IPS-18c (cell line): ENCODE measurements at regions not wholly inside any gene's neighbourhood (a gene's known extent, or its start where the extent isn't known, plus 50 kb on each side); places are given as distances from the start of the nearest gene placed in this dataset.

ENCODE experiments used
- H3K4me3 ChIP-seq: 2 replicates; pipeline ENCODE4 v1.7.0; 2013; ENCODE audit warnings: low read depth, mild to moderate bottlenecking, low read length, moderate library complexity; ENCODE audit not compliant: insufficient read depth
- H3K9me3 ChIP-seq: one replicate; pipeline ENCODE4 v1.6.1; 2013; ENCODE audit warnings: mild to moderate bottlenecking, low read length, moderate library complexity; ENCODE audit not compliant: control insufficient read depth, insufficient read depth

DNA sequence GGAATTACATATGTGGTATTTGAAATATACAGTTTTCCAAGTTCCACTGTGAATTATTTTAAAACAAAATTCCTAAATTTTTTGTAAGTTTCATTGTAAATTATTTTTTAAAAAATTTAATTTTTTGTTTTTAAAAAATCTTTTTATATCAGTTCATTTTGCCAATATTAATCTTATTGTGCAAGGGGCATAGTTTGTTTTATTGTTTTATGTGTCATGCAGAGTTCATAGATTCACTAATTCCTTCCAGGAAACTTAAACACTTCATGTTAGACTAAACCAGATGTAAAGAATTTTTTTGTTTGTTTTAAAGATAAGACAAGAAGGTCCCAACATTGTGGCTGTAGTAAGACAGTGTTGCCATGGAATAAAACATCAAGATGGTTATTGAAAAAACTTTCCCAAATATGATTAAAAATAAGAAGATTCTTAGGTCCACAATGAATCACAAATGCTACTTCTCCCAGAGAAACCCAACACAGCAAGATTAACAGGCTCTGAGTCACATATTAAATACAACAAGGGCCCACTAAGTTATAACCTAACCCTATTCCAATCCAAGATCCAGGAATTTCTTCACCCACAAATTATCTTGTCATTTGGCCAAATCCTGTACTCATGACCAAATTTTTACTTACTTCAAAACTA lies 464.7 kb upstream of the IGFBP3 start:
- H3K9me3 ChIP-seq: no peaks in the 10 kb centered on the region
- H3K4me3 ChIP-seq: no peak overlapping the region

- Histone ChIP-seq H3K9me3 (no peaks in the 10 kb centered on the region), H3K4me3 (no peak overlapping the region)
Measured at GRCh38 chr7:46383605-46384004, 462.5 kb upstream of the IGFBP3 start.

DNA sequence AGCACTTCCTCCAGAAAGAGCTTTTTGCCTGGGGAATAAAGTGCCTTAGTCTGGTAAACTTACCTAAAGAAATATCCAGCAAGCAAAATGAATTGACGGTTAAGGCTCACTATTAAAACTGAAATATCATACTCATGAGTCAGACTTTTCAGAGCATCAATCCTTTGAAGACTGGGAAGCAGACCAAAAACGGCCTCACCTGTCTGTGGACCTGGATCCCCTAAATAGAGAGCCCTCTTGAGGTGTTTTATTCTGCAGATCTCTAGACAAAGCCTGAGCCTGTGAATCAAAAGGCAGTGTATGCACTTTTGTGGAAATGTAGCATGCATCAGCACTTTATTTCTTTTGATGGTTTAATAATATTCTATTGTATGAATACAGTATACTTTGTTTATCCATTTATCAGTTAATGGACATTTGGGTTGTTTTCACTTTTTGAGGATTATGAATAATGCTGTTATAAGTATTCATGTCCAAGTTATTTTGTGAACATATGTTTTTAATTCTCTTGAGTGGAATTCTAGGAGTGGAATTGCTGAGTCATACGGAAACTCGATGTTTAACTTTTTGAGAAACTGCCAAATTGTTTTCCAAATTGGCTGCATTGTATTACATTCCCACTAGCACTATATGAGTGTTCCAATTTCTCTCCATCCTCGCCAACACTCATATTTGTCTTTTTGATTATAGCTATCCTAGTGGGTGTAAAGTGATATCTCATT lies 449.0 kb upstream of the IGFBP3 start:
- no peak overlapping the region for H3K4me3 ChIP-seq
- H3K9me3 ChIP-seq: no peaks in the 10 kb centered on the region

GRCh38 chr7:46368871-46369270 lies 447.8 kb upstream of the IGFBP3 start:
- Histone ChIP-seq H3K9me3 (no peaks in the 10 kb centered on the region), H3K4me3 (no peak overlapping the region)

DNA sequence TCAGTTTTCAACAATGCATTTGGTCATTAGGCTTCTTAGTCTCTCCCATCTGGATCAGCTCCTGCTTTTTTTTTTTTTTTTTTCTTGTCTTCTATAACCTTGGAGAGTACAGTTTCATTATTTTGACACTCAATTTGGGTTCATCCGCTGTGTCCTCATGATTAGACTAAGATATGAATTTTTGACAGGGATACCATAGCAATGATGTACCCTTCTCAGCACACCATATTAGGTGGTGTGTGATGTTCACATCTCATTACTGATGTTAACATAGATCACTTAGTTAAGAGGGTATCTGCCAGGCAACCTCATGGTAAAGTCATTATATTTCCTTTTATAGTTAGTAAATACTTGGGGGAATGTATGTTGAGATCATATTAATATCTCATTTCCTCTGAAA lies 445.5 kb upstream of the IGFBP3 start:
- no peak overlapping the region for H3K4me3 ChIP-seq
- H3K9me3 ChIP-seq: no peaks in the 10 kb centered on the region

DNA sequence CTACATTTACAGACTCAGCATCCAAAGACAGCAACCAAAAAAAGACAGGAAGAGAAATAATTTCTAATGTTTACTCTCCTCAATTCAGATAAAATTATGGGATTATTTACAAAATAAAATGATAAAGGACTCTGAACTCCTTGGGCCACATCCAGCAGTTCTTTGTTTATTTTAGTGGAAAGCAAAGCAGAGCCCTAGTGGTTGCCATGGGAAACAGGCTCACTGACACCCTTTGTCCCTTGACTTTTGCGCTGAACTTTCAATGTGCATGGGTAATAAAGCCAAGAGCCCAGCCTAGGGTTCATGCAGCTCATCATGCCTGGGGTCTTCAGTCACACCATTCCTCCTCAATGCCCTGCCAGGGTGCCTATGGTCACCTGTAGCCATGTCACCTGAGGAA lies 442.6 kb upstream of the IGFBP3 start:
- Histone ChIP-seq H3K9me3 (no peaks in the 10 kb centered on the region), H3K4me3 (no peak overlapping the region)

DNA sequence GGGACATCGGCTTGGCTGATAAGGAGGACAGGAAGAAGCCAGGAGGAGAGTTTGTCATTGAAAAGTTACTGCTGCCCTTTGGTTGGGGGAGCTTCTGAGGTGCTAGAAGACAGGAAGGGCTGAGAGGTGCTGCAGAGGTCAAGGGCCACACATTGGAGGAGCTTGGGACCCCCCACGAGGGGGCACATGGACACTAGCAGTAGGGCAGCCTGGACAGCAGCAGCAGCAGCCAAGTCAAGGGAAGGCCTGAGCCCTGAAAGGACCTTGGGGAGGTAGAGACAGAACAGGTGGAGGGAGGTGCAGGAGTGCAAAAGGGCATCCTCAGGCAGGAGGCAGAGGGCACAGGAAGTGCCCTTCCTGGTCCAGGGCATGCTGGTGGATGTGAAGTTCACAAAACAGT lies 439.7 kb upstream of the IGFBP3 start:
- Histone ChIP-seq H3K9me3 (no peaks in the 10 kb centered on the region), H3K4me3 (no peak overlapping the region)

GRCh38 chr7:46360296-46360695 lies 439.2 kb upstream of the IGFBP3 start:
- Histone ChIP-seq H3K4me3 (no peak overlapping the region), H3K9me3 (no peaks in the 10 kb centered on the region)

GRCh38 chr7:46357851-46358250 lies 436.8 kb upstream of the IGFBP3 start:
- H3K4me3 ChIP-seq: no peak overlapping the region

DNA sequence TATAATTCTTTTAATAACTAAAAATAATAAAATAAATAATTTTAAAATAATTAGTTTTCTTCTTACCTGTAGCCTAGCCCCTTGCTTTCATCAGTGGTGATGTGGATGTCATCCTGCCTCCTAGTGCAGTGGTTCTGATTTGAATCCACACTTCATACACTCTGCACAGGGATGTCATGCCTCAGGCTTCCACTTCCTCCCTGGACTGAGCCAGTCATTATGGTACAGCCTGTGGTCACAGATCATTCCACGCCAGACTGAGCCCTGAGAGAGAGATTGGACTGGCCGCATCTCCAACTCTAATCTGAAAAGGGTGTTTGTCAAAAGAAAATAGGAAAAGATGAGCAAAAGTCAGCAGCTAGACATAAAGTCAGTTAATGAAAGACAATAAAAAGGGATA lies 436.2 kb upstream of the IGFBP3 start:
- Histone ChIP-seq H3K9me3 (no peaks in the 10 kb centered on the region), H3K4me3 (no peak overlapping the region)

More at GRCh38 chr7:46357851-46358250, 436.8 kb upstream of the IGFBP3 start:
- H3K9me3 ChIP-seq: no peaks in the 10 kb centered on the region

DNA sequence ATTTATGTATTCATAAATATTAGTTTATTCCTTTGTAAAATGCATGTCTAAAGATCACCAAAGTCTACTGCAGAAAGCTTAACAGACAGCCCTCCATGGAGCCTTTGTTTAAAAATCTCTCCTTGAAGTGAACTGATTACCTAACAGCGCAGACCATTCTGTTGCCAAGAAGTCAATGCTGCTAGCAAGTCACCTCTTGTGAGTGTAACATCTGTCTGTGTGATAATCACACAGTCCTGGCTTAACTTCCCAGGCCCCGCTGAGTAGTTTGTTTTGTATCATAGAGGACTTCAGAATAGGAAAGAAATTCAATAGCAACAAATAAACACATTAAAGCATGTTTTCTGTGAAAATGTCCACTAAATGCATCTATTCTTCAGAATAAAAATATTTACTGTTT lies 435.3 kb upstream of the IGFBP3 start:
- Histone ChIP-seq H3K9me3 (no peaks in the 10 kb centered on the region), H3K4me3 (no peak overlapping the region)

GRCh38 chr7:46355331-46355730 lies 434.3 kb upstream of the IGFBP3 start:
- Histone ChIP-seq H3K4me3 (no peak overlapping the region), H3K9me3 (no peaks in the 10 kb centered on the region)

DNA sequence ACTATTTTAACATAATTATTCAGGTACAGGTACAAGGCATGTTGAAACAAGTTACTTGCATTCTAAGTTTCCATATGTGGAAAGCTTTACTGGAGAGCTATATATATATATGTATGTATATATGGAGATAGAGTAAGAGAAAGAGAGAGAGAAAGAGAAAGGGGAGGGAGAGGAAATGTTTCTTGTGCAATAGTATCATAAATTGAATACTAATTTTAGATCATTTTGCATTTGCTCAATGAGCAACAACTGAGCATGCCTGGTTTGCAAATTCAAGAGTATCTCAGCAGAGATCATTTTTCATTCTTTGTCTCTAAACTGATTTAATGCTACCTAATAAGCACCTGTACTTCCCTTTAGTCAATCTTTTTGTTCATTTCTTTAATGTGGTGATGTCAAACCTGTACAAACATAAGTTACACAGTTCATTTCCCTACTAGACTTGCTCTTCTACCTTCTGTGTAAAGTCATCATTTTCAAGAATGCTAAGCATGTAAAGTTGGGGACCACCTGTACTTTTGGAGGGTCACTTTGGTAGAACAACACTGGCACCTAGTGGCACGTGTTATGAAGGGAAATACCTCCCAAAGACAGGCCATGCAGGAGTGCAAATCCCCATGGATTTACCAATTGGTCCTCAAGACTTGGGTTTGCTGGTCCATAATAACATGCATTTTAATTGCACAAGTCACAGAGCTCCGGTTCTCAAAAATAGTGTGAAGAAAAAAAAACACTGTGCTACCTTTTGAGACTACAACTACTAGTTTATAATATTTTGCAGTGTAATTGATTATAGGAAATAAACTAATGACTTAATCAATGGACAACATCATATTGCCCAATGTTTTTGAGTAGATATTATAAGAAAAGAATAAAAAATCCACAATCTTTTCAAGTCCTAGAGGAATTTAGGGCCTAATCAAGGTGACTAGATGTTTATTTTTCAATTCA lies 431.2 kb upstream of the IGFBP3 start:
- Histone ChIP-seq H3K4me3 (no peak overlapping the region), H3K9me3 (no peaks in the 10 kb centered on the region)

DNA sequence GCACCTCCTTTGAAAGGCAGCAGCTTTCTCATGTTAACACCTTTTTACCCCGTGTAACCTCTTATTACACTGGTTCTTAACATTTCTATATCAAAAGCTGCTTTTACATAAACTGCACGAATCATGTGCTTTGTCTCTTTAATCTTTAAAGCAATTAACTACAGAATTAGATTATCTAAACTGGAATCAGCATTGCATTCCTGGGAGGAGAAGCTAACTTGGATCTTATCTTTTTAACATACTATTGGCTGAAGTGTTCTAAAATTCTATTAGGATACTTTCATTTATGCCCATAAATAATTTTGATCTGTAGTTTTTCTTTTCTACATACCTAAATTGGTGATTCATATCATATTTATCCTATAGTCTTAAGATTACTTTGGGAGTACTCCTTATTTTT lies 428.4 kb upstream of the IGFBP3 start:
- no peaks in the 10 kb centered on the region for H3K9me3 ChIP-seq
- H3K4me3 ChIP-seq: no peak overlapping the region

DNA sequence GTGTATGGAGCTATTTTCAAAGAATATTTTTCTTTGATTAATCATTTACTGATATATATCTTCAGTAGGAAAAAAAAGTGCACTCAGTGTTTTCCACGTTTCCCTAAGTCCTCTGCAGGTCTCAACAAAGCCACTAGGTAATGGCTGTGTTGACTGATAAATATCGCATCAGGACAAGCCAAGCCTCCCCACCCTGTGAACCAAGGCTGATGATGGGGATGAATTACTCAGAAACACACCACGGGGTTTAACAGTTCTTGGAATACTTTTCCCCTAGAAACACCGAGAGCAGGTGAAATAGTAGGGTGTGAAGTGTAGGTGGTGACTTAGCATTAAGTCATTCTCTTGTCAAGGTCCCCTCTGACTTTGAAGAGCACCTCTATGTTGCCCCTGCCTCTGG lies 423.5 kb upstream of the IGFBP3 start:
- H3K4me3 ChIP-seq: no peak overlapping the region

GRCh38 chr7:46343802-46344201 lies 422.7 kb upstream of the IGFBP3 start:
- H3K4me3 ChIP-seq: no peak overlapping the region
- no peaks in the 10 kb centered on the region for H3K9me3 ChIP-seq

More for the DNA sequence above, 423.5 kb upstream of the IGFBP3 start:
- no peaks in the 10 kb centered on the region for H3K9me3 ChIP-seq

DNA sequence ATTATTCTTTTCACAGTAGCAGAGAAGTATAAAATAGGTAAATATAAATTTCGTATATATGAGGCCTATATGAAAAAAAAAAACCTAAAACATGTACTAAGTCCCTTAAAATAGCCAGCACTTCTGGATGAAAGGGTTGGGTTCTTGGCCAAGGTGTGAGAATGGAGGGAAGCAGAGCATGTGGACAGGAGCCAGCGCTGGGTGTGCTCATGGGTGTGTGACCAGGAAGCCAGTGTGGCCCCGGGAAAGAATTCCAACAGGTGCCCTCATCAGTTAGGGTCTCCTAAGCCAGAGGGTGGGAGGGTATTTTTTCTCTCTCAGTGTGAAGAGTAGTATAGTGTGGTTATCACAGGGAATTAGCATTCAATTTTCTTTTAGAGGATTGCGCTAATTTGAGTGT lies 401.9 kb upstream of the IGFBP3 start:
- H3K9me3 ChIP-seq: no peaks in the 10 kb centered on the region
- H3K4me3 ChIP-seq: no peak overlapping the region
